ENCODE measurements at regions not wholly inside any gene's neighbourhood (a gene's known extent, or its start where the extent isn't known, plus 50 kb on each side); places are given as distances from the start of the nearest gene placed in this dataset.
"Not testable (repeated sequence)": the region's sequence is repeated elsewhere in the genome, so short reads cannot be mapped to it uniquely, and the experiment has no call there.

DNA sequence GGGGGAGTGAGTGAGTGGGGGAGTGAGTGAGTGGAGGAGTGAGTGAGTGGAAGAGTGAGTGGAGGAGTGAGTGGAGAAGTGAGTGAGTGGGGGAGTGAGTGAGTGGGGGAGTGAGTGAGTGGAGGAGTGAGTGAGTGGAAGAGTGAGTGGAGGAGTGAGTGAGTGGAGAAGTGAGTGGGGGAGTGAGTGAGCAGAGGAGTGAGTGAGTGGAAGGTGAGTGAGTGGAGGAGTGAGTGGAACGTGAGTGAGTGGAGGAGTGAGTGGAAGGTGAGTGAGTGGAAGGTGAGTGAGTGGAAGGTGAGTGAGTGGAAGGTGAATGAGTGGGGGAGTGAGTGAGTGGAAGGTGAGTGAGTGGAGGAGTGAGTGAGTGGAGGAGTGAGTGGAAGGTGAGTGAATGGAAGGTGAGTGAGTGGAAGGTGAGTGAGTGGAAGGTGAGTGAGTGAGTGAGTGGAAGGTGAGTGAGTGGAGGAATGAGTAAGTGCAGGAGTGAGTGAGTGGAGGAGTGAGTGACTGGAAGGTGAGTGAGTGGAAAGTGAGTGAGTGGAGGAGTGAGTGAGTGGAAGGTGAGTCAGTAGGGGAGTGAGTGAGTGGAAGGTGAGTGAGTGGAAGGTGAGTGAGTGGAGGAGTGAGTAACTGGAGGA lies 62.4 kb upstream of the GZMB start:
- TF ChIP-seq CTCF (conservative IDR thresholded peaks at IDR 0.05 in 1 of 2, IDR thresholded peaks at IDR 0.05 in 1 of 2; ENCODE audit: low read depth in 1 of 2, low read length in 2 of 2); EZH2 (IDR thresholded peaks at IDR 0.05; ENCODE audit: low read length, missing control alignments): not testable (repeated sequence)

Measured in fibroblast of lung (primary cell).